Dermis blood vessel endothelial cell (primary cell): ENCODE measurements at regions not wholly inside any gene's neighbourhood (a gene's known extent, or its start where the extent isn't known, plus 50 kb on each side); places are given as distances from the start of the nearest gene placed in this dataset.
A peak's percentile ranks its signal among the peaks of the same experiment; 100 is the strongest.

ENCODE experiments used
- DNase-seq: peaks from one replicate; pipeline ENCODE4 v3.0.0; 2010

DNA sequence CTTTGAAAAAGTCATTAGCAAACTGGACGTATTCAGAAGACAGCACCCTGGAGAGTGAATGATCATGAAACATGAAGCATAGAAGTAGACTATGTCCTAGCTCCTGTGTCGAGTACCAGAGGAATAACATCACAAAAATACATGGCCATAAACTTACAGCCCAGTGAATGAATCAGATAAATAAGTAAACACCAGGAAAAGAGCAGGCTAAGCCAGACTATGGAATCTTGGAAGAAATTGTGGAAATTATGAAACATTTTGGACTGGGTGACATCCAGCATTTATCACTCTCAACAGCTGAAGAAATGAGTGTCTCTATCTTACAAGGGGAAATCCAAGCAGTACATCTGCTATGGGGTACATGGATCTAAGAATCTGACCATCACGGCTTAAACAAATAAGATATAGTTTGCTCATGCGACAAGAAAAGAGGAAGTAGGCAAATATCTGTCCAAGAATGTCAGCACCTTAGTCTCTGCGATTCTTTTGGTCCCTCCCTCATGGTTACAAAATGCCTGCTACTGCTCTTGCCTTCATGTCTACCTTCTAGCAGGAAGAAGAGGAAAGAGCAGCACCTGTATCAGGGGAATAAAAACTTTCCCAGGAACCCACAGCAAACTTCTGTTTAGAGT lies 481.5 kb downstream of the BCOR start:
- DNase-seq, result no peak

DNA sequence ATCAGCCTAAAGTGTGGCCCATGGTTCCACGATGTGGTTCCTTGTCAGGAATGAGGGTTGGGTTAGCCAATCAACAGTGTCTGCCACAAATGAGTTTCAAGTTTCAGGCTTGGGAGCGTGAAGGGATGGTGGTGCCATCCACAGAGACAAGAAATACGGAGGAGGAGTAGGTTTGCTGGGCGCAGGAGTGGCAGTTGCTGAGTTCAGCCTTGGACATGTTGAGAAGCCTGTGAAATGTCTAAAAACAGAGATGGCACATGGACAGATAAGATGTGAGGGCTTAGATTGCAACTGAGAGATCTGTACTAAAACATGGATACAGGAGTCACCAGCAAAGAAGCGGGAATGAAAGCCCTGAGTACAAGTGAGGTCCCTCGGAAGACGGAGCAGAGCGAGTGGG lies 481.0 kb downstream of the BCOR start:
- DNase-seq, result no peak

DNA sequence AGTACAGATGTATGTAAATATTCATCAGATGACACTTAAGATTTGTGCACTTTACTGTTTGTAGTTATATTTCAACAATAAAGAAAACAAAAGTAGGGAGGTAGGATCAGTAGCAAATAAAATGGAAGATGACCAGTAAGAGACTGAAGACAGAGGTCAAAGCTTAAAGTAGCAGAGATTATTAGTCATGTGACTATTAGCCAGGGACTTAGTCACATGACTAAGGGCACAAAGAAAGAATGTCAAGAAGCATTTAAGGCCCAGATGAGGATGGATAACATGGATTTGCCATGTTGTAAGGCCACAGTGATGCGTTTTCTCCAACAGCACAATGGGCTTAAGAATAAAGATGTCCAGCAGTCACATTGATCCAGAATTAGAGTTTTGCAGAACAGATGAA lies 479.6 kb downstream of the BCOR start:
- DNase-seq, result no peak

DNA sequence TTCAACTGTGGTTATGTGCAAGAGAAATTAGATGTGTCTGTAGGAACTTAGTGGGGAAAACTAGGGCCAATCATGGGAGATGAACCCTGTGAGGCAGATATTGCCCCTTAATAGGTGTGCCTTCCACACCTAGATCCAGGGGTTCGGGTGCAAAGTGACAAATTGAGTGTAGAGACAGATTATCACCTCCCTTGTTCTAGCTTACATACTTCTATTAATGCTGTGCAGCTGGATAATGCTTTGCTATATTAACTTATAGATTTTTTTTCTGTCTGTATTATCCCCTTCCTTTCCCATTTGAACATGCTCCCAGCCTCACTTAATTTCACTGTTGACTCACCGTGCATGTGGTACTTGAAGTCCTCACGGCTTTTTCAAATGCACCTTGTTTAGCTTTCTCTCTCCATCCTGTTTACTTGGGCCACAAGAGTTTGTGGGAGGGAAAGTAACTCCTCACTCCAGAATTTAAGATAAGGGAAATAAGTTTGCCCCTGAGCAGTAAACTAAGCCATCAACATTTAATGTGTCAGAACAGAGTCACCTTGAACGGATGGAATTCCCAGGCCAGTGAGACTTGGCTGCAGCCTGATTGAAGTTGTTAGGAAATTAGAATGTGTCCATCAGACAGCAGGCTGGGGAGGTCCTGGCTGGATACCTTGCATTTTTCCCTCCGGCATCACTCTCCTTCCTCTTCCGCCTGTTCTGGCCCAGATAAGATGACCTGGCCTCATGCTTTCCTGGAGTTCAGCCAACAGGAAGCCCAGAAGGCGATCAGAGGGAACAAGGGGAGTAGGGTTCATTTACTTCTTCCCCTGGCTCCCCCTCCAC lies 478.4 kb downstream of the BCOR start:
- DNase-seq, result peak; percentile 78

DNA sequence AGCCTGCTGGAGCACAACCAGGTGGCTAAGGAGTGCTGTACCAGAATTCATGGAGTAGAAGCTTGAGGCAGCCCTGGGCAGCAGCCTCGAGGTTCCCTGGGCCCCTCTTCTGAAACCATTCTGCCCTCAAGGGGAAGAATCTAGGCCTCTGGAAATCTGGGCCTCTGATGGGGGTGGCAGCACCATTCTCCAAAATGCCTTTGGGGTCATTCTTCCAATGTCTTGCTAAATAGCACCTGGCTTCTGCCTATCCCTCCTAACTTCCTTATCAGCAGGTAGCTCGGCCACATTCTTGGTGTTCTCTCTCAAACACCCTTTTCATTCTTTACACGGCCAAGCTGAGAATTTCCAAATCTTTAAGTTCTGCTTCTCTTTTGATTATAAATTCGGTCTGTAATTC lies 473.6 kb downstream of the BCOR start:
- DNase-seq, result no peak

DNA sequence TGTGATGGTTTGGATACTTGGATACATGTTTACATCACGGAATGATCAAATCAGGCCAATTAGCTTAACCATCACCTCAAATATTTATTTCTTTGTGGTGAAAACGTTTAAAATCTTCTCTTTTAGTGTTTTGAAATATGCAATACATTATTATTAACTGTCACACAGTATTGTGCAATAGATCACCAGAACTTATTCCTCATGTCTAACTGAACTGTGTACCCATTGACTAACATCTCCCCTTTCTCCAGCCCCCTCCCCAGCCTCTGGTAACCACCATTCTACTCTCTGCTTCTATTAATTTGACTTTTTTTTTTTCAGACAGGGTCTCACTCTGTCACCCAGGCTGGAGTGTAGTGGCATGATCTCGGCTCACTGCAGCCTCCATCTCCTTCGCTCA lies 471.9 kb downstream of the BCOR start:
- DNase-seq, result no peak

DNA sequence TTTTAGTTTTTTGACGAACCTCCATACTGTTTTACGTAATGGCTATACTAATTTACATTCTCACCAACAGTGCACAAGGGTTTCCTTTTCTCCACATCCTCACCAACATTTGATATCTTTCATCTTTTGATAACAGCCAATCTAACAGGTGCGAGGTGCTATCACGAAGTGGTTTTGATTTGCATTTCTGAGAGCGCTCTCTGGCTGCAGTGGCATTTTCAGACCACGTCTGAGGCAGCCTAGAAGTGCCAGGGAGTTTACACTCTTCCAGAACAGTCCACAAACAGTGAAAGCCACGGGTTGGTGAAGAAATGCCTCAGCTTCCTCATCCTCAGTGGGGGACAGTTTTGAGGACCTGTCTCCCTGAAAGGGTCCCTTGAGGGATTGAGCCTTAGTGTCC lies 471.0 kb downstream of the BCOR start:
- DNase-seq, result no peak

DNA sequence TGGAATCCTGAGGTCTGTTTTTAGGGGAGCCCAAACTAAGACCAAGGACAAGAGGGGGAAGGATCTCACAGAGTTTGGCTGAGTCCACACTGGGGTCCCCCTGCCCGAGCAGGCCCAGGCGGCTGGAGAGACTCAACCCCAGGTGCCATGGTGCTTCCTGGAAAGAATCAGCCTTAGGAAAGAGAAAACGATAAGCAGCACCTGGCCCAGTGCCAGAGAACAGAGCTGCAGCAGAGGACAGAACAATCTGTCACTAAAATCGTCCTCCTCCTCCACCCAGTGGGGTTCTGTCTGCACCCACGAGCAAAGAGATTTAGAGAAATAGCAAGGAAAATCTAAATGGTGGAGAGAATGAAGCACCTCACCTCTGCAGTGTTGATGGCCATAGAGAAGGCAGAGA lies 470.5 kb downstream of the BCOR start:
- no peak for DNase-seq

DNA sequence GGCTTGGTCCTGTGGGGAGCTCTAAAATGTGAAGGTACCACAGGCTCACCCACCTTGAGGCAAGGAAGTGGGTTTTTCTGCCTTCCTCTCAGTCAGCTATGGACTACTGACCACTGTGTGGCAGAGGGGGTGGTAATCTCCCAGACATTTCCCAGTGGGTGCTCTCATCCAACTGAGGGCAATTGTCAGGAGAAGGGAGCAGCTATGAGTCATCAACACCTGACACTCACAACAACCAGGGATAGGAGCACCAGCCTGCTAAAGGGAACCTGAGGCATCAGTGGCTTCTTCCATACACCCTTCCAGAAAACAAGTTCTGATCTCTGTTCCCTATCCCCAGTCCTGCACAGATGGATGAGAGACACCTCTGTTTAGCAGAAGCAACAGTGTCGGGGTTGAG lies 468.8 kb downstream of the BCOR start:
- DNase-seq, result no peak

DNA sequence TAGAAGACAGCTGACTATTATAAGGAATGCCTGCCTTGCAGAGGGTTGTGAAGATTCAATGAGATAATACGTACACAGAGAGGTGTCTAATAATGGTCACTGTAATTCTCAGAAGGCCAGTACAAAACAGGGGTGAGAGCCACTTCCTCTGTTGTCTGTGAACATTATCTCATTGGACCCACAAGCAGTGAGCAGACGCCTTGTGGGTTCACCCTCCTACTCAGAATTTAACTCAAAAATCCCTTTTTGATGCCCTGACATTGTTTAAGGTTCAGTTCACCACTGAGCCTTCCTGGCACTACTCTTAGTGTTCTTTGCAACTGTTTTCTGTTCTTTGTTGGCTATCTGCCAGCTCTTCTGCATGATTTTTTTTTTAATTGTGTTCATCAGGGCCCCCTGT lies 467.4 kb downstream of the BCOR start:
- no peak for DNase-seq

DNA sequence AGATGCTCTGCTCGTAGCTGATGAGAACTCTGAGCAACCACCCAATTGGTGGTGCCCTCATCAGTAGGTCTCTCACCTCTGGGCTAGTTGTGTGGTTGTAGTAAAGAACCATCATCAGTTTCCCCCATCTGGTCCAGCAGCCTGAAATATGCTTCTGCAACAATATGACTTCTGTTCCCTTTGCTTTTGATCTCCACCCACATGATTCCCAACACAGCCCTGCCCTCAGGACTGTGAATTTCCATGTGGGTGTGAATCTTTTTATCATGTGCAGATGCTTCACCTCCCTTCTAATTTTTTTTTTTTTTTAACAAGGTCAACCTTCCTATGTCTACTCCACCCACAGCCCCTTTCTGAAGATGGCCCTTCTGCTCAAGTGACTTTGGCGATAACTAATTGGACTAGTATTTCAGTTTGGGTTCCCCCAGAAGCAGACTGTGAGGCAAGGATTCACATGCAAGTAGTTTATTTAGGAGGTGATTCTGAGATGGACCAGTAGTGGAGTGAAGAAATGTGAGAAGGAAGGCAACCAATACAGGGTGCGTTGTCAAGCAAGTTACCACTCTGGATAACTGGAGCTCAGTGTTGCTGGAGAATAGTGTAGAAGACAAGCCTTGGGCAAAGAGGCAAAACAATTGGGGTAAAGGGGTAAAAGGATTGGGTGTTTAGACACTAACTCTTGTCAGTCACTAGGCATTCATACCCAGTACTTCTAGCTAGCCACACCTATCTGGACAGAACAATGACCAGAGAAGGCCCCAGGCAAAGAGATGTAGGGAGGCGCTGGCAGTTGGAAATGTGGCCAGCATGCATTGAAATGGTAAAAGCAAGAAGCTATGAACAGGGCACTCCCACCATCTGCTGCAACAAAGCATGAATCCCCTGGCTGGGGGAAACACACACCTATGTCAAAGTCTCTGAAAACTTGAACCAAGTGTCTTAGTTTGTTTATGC lies 466.2 kb downstream of the BCOR start:
- no peak for DNase-seq

DNA sequence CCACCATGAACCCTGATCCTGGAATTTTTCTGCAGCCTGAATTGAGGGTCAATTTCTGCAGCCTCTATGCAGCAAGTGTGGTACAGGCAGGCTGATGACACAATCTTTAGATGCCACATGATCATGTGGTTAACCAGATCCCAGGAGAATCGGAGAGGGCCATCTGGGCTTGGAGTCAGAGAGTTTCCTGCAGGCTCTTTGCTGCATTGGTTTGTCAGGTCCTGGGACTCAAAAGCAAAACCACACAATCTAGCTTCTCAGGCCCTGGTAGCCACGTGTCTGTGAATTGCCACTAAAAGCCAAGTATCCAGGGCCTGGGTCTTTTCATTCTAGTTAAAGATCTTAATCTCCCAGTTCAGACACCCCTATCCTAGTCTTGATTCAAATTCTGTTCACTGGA lies 464.5 kb downstream of the BCOR start:
- DNase-seq, result no peak

DNA sequence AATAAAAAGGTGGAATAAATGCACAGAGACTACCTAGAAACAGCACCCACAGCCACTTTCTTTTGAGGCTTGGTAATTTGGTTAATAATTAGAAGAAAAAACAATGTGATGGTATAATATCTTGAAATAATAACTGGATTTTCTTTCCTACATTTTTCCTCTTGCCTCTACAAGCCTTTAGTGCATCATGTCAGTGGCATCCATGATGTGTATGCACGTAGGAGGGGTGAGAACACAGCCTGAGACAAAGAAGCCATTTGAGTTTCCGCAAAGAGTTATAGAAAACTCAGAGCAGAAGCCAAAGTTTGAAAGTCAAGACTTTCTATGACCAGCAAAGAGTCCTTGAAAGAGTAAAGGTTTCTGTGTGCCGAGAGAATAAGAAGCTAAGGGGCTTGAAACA lies 461.3 kb downstream of the BCOR start:
- DNase-seq, result no peak

DNA sequence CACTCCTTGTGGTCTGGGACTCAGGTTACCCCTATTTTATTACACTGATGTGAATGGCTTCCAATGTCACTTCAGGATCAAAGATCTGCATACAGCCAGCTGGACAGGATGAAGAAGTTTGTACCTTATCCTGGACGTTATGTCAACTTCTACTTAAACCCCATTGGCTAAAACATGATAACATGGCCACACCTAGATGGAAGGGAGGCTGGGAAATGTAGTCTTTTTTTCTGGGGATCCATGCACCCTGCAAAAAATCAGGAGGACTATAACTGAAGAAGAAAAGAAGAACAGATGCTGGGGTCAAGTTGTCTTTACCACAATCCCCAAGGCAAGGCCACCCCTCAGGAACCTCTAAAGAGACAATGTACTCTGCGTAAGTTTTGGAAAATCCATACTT lies 459.2 kb downstream of the BCOR start:
- DNase-seq, result no peak

DNA sequence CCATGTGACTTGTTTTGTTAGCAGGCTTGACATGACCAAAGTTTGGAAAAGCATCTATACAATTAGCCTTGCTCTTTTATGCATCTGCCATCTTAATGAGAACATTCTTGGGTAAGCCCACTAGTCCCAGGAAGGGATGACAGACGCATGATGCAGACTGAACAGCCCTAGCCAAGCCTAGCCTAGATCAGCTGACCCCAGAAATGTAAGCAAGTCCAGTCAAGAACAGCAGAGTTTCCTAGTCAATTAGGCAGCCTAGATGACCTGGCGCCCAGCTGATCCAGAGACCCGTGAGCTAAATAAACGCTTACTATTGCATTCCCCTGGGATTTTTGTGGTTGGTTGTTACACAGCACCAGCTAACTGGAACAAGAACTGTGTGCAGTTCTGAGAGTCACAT lies 457.9 kb downstream of the BCOR start:
- DNase-seq, result no peak

DNA sequence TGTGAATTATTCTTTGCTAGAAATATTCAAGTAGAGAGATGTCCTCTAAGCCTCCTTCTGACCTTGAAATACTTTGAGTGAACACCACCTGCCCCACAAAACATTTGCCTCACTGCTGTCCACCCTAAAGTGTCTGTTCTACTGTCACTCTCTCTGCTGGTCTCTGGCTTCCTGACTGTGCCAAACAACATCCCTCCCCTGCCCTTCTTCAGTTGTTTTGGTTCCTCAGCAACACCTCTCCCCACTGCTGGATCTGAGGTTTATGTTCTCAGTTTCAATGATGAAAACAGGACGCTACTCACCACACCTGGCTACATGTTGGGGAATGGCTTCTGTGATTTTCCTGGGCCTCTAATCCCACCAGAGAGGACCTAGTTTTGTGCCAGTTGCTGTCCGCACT lies 456.9 kb downstream of the BCOR start:
- DNase-seq, result no peak

DNA sequence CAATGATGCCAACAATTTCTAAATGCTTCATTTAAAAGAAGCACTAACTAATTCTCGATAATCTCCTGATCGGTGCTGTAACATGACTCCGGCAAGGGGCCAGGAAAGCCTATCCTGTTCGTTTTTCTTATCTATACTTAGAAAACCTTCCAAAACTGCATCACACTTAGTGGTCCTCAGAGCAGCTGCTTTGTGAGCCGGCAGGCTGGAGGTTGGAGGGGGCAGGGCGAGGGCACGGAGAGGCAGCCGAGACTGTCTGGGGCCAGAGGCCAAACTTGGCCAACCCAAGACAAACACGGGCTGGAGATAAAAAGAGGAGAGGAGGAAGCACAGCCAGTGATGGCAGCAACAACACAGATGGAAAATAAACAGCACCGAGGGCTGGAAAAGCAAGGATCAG lies 455.7 kb downstream of the BCOR start:
- DNase-seq, result no peak

DNA sequence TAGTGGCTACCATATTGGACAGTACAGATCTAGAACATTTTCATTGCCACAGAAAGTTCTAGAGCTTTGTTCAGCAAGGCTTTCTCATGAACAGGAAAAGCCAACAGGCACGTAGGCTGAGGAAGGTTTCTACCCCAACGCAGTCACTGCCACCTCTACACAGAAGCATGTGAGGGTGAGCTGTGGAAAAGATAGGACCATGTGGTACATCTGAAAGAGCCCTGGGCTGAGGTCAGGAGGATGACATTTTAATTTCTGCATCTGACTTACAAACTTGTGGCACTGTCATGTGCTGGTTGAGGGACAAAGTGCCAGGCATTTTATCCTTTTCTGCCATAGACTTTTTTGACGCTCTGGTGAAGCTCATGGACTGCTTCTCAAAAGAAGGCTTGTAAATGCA lies 454.2 kb downstream of the BCOR start:
- no peak for DNase-seq

DNA sequence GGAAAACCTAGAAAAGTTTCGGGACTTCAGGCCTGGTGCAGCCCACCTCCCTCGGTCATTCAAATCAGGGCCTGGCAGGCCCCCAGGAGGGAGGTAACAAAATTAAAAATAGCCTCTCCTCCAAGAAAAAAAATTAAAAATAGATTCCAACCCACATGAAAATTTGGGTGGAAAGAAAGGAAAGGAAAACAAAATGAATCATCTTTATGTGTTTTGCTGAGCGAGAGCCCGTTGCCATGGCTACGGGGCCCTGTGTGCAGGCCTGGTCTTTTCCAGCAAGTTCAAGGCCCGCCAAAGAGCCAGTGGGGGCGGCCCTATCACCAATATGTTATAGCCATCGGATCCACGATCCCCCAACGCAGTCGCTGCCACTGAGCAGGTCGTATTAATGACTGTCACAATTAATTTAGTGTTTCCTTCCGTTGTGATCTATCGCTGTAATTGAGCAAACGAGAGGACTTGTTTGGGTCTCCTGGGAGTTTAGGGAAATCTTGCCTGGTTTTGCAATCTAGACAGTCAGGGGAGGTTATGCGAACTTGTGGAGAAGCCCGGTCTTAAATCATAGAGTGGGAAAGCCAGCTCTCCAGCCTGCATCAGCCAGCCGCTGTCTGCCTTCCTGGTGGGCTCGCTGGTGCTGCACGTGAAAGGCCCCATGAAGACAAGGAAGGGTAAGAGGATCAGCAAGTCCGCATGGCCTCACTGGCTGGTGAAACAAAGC lies 452.4 kb downstream of the BCOR start:
- DNase-seq, result peak; percentile 55

DNA sequence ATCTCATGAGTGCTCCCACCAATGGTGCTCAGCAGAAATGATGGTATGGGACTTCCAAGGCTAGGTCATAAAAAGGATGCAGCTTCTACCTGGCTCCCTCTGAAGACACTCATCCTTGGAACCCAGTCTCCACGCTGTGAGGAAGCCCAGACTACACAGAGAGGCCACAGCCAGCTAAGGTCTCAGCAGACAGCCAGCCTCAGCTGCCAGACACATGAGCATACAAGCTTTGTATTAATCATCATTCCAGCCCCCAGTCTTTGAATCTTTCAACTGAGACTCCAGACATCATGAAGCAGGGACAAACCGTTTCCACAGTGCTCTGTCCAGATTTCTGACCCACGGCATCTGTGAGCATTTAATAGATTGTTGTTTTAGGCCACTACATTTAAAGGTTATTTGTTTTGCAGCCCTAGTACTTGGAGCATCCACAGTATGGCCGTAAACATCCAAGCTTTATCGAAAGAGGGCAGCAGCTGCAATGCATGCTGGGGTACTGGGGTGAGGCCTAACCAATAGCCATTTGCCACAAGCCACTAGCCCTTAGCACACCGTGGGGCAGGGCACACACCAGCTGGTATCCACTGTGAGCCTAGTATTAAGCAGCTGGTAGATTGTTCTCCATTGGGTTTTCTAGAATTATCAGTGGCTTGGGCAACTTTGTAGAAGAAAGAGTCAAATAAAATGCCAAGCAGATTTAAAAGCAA lies 449.1 kb downstream of the BCOR start:
- no peak for DNase-seq

DNA sequence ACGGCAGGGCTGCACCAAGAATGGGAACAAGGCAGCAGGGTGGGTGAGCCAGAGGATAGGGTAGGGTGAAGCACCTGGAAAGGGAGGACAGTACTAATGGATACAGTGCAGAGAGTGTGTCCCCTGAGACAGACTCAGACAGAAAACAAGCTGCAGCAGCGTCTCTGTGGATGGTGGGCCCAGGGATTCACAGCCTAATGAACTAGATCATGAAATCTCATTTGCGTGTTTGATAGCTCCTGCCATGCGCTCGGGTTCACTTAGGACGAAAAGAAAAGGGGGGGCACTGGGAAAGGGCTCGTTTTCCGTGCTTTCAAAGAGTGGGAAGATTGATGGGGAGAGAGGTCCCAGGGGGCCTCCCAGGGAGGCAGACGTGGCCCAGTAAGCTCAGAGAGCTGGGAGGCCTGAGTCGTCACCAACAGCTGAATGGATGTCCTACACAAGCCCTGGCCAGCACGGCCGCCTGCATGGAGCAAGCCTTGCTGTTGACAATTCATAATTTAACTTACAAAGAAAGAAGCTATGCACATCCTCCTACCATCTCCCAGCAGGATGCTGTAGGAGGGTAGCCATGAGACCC lies 446.9 kb downstream of the BCOR start:
- no peak for DNase-seq

DNA sequence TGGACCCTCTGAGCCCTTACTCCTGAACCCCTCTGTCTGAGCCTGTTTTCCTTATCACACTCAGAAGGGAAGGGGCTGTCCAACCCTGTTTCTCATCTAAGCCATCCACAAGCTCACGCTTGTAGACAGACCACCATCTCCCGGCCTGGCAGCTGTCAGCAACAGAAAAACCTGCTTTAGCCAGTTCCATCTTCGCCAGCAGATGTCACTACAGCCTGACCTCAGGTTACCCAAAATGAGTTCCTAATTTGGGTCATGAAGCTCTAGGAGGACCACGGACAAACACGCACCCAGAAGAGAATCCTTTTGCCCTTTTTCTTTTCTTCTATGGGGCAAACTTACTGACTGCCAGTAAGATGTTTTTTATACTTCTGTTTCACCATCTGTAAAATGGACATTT lies 445.4 kb downstream of the BCOR start:
- DNase-seq, result peak; percentile 50
